GM18502 (cell line): ENCODE measurements at regions not wholly inside any gene's neighbourhood (a gene's known extent, or its start where the extent isn't known, plus 50 kb on each side); places are given as distances from the start of the nearest gene placed in this dataset.

Experiments used
- ATAC-seq: cut with Tn5 transposase; IDR thresholded peaks from one replicate; pipeline ENCODE4 v1.9.1; 2021; ENCODE audit warnings: mild to moderate bottlenecking; ENCODE audit not compliant: unreplicated experiment, poor library complexity

- ATAC-seq: no peak
These were observed 1208.0 kb downstream of the SORCS1 start for GRCh38 chr10:105956550-105956949.

- ATAC-seq: no peak
These were observed 1210.6 kb downstream of the SORCS1 start for GRCh38 chr10:105953861-105954260.

- no peak for ATAC-seq
These were observed 1211.5 kb downstream of the SORCS1 start for GRCh38 chr10:105953056-105953455.

- ATAC-seq: peak; percentile 95
These were observed 1212.4 kb downstream of the SORCS1 start for GRCh38 chr10:105952153-105952552.

GRCh38 chr10:105950410-105950809, 1214.1 kb downstream of the SORCS1 start:
- peak; percentile 67 for ATAC-seq

- no peak for ATAC-seq
These were observed 1214.8 kb downstream of the SORCS1 start for GRCh38 chr10:105949721-105950120.

GRCh38 chr10:105925045-105925785, 1239.3 kb downstream of the SORCS1 start:
- no peak for ATAC-seq

GRCh38 chr10:105921348-105921747, 1243.2 kb downstream of the SORCS1 start:
- ATAC-seq: no peak

GRCh38 chr10:105914432-105914831, 1250.1 kb downstream of the SORCS1 start:
- no peak for ATAC-seq

GRCh38 chr10:105908701-105909100, 1255.8 kb downstream of the SORCS1 start:
- no peak for ATAC-seq

GRCh38 chr10:105885495-105885894, 1244.4 kb downstream of the SORCS3 start:
- no peak for ATAC-seq

- no peak for ATAC-seq
These were observed 1238.3 kb downstream of the SORCS3 start for GRCh38 chr10:105879401-105879800.

GRCh38 chr10:105875050-105875449, 1234.0 kb downstream of the SORCS3 start:
- no peak for ATAC-seq

- no peak for ATAC-seq
These were observed 1231.6 kb downstream of the SORCS3 start for GRCh38 chr10:105872665-105873064.

- ATAC-seq: no peak
These were observed 1227.8 kb downstream of the SORCS3 start for GRCh38 chr10:105868935-105869334.

GRCh38 chr10:105864854-105865253, 1223.8 kb downstream of the SORCS3 start:
- no peak for ATAC-seq

GRCh38 chr10:105857268-105858264, 1216.5 kb downstream of the SORCS3 start:
- ATAC-seq: no peak

GRCh38 chr10:105855791-105856190, 1214.7 kb downstream of the SORCS3 start:
- ATAC-seq: no peak

GRCh38 chr10:105844676-105845570, 1203.8 kb downstream of the SORCS3 start:
- no peak for ATAC-seq

- ATAC-seq: no peak
These were observed 1203.2 kb downstream of the SORCS3 start for GRCh38 chr10:105844241-105844640.
